ENCODE measurements at regions not wholly inside any gene's neighbourhood (a gene's known extent, or its start where the extent isn't known, plus 50 kb on each side); places are given as distances from the start of the nearest gene placed in this dataset.
A peak's percentile ranks its signal among the peaks of the same experiment; 100 is the strongest.

GRCh38 chr4:108512615-108513505 lies 107.5 kb upstream of the RPL34 start:
- peak; percentile 35 for DNase-seq (ENCODE audit: low read depth)
- no peak overlapping the region for H3K4me3 ChIP-seq (replicated peaks; ENCODE audit: low read depth, low read length)
- peak; percentile 33 for TF ChIP-seq CTCF (IDR thresholded peaks at IDR 0.05; ENCODE audit: low read length, missing control alignments)

- DNase-seq (ENCODE audit: low read depth) = no peak
- no peak for TF ChIP-seq CTCF (IDR thresholded peaks at IDR 0.05; ENCODE audit: low read length, missing control alignments)
- H3K4me3 ChIP-seq (replicated peaks; ENCODE audit: low read depth, low read length) = no peak overlapping the region
Measured at GRCh38 chr4:108511618-108512017, 108.8 kb upstream of the RPL34 start.

- DNase-seq (ENCODE audit: low read depth) = no peak
Measured at GRCh38 chr4:108502356-108502755, 118.0 kb upstream of the RPL34 start.

GRCh38 chr4:108498925-108499324 lies 121.5 kb upstream of the RPL34 start:
- no peak for TF ChIP-seq CTCF (IDR thresholded peaks at IDR 0.05; ENCODE audit: low read length, missing control alignments)
- H3K4me3 ChIP-seq (replicated peaks; ENCODE audit: low read depth, low read length) = no peak overlapping the region
- no peak for DNase-seq (ENCODE audit: low read depth)

More at GRCh38 chr4:108502356-108502755, 118.0 kb upstream of the RPL34 start:
- no peak overlapping the region for H3K4me3 ChIP-seq (replicated peaks; ENCODE audit: low read depth, low read length)
- no peak for TF ChIP-seq CTCF (IDR thresholded peaks at IDR 0.05; ENCODE audit: low read length, missing control alignments)

- DNase-seq (ENCODE audit: low read depth) = no peak
- no peak overlapping the region for H3K4me3 ChIP-seq (replicated peaks; ENCODE audit: low read depth, low read length)
- TF ChIP-seq CTCF (IDR thresholded peaks at IDR 0.05; ENCODE audit: low read length, missing control alignments) = no peak
Measured at GRCh38 chr4:108493596-108493931, 126.8 kb upstream of the RPL34 start.

- no peak overlapping the region for H3K4me3 ChIP-seq (replicated peaks; ENCODE audit: low read depth, low read length)
- peak; percentile 21 for TF ChIP-seq CTCF (IDR thresholded peaks at IDR 0.05; ENCODE audit: low read length, missing control alignments)
- no peak for DNase-seq (ENCODE audit: low read depth)
Measured at GRCh38 chr4:108492816-108493595, 127.4 kb upstream of the RPL34 start.
